Iris pigment epithelial cell (primary cell): ENCODE measurements at regions not wholly inside any gene's neighbourhood (a gene's known extent, or its start where the extent isn't known, plus 50 kb on each side); places are given as distances from the start of the nearest gene placed in this dataset.

Experiments used
- DNase-seq: peaks from one replicate; pipeline ENCODE4 v3.0.0-alpha.2; 2011; ENCODE audit warnings: low read depth

GRCh38 chr20:57762531-57763234, 52.9 kb upstream of the PMEPA1 start:
- no peak for DNase-seq

- no peak for DNase-seq
Measured at GRCh38 chr20:57761413-57761734, 51.6 kb upstream of the PMEPA1 start.

DNA sequence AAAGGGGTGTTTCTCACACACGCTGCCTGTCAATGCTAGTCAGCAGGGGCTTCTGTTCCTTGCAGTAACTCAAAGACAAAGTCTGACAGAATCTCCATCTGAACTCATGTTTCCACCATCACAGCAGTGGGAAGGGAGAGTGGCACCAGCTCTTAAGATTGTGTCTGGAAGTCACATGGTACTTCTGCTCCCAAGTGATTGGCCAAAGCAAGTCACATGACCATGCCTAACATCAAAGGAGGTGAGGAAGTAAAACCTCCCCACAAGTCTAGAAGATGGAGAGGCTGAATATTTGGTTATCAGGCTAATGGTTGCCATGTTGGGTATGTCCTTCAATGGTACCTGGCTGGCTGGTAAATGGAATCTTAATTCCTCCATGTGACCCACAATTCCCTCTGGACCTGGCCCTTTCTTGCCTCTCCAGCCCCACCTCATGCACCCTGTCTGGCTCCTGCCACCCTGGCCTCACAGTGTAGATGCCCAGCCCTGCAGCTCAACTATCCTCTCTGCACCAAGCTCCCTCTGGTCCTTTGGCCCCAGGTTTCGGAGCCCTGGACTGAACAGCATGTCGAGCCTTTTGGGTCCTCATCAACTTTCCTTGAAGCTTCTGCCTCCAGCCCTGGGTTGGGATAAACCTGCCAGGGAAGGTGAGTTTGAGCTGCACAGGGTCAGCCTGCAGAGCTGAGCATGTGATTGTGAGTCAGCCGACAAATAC, 51.0 kb upstream of the PMEPA1 start:
- no peak for DNase-seq

DNA sequence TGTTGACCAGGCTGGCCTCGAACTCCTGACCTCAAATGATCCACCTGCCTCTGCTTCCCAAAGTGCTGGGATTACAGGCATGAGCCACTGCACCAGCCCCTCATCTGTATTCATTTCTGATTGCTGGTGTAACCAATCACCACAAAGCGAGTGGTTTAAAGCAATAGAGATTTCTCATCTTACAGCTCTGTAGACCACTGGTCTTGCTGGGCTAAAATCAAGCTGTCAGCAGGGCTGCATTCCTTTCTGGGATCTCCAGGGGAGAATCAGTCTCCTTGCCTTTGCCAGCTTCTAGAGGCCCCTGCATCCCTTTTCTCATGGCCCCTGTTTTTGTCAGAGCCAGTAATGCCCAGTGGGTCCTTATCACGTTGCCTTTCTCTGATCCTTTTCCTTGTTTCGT, 49.9 kb upstream of the PMEPA1 start:
- DNase-seq, result no peak
